Renal pelvis (tissue), 1 donor: ENCODE measurements at regions not wholly inside any gene's neighbourhood (a gene's known extent, or its start where the extent isn't known, plus 50 kb on each side); places are given as distances from the start of the nearest gene placed in this dataset.

Experiments
- DNase-seq: peaks from one replicate; pipeline ENCODE4 v3.0.0-alpha.2; 2013

DNA sequence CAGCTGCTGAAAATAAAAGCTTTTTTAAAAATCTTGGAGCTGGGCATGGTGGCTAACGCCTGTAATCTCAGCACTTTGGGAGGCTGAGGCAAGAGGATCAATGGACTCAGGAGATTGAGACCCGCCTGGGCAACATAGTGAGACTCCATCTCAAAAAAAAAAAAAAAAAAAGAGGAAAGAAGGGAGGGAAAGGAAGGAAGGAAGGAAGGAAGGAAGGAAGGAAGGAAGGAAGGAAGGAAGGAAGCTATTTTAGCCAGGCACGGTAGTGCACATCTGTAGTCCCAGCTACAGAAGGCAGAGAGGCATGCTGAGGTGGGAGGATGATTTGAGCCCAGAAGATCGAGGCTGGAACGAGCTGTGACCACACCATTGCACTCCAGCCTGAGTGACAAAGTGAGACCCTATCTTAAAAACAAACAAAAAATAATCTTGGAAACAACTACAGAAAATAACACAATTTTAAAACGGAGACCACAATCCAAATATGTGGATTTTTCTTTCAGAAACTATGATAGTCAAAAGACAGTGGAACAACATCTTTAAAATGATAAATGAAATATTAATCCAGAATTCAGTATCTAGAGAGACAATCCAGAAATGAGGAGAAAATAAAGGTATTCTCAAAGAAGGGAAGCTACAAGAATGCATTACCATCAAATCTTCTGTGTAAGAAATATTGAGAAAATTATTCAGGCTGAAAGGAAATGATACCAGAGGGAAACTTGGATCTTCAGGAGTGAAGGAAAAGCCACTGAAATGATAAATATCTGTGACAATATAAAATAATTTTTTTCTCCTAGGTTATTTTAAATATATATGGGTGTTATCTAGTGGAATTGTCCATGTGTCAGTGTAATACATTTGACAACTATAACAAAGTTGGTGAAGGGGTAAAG is 182.0 kb downstream of the GPX5 start:
- no peak for DNase-seq

DNA sequence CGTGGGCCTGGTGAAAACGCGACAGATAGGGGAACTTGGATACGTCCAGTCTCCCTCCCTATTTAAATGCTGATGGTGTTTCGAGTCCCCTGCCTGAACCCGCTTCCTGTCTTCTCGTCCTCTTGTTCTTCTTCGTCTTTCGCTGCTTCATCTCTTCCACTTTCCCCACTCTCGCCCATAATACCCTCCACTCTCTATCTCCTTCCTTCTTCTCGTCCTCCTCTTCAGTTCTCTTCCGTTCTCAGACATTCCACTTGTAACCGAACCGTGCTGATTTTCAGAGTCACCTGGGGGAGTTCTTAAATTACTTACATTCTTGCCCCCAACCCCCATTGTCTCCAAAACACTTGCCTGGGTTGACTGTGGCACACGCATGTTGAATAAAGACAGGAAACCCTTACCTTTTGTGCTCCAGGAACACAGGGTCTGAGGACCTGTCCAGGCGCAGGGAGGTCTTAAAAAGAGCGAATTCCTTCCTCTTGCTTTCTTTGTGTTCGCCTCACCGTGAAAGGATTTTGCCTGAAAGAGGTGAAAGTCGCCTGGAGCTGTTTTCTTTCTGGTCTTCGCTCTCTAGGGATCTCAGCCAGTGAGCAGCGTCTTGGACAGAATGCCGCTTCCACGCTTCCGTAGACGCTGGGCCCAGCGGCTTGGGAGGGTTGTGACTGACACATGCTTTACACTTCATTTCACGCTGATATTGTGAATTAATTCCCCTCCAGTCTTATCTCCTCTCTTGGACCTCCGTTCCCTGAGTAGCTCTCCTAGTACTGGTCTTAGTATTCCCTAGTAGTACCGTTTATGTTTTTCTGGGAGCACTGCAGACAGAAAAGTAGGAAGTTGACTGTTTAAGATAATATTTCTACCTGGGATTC is 184.0 kb downstream of the GPX5 start:
- DNase-seq: no peak

DNA sequence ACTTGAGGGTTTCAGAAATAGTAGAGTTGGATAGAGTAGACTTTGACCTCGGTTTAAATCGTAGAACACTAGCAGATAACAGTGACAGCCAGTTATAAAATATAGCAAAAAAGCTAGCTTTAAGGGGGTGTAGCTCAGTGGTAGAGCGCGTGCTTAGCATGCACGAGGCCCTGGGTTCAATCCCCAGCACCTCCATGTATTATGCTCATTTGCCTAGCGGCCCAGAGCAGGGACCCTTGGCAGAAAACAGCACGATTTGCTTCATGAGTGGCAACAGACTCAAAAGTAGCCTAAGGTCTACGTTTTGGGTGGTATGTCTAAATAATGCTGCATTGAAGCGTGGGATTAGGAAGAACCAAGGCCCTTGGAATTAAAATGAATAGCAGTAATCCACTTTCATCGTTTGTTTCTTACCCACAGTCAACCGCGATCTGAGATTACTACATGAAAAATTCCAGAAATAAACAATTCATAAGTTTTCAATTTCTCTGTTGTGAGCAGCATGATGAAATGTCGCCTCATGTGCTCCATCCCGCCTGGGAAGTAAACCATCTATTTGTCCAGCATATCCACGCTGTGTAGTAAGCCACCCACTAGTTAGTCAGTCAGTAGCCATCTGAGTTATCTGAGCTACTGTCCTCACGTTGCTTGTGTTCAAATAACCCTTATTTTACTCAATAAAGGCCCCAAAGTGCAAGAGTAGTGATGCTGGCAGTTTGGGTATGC is 184.9 kb downstream of the GPX5 start:
- no peak for DNase-seq

DNA sequence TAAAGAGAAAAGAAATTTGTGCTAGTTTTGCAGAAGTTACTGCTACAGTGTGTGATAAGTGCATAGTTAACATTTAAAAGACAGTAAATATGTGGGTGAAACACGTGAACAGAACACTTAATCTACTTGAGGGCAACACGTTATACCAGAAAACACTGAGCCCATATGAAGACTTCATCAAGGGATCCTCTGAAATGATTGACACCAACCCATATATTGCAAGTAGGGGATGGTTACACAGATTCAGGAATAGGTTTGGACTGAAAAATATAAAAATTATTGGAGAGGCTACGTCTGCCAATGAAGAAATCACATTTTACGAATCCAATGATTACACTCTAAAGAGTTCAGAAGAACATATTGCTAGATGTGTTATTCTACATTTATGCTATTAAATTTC is 185.6 kb downstream of the GPX5 start:
- no peak for DNase-seq

DNA sequence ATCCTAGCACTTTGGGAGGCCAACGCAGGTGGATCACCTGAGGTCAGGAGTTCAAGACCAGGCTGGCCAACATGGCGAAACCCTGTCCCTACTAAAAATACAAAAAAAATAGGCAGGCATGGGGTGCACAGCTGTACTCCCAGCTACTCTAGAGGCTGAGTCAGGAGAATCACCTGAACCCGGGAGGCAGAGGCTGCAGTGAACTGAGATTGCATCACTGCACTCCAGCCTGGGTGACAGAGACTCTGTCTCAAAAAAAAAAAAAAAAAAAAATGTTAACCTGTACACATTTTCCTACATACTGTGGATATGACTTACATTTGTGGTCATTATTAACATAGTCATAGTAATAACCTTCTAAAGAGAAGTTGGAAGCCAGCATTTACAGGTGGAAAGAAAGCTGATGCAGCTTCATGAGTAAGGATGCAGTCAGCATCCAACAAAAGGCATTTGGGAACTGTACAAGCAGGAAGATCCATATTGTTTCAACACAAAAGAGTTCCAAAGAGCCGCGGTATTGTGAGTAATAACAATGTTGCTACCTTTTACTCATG is 186.2 kb downstream of the GPX5 start:
- no peak for DNase-seq

DNA sequence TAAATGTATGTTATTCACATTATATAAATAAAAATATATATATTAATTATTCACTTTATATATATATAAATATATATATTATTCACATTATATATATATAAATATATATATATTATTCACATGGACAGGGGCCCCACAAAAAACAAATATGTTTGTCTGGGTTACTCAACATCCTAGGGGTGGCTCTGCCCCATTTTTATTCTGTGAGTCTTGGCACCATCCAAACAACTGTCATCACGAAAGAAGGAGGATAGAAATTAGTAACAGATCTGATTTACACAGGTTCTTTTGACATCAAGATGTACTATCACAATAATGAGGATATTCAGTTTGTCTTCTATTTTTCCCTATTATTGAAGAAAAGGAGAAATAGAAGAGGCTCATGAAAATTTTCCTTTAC is 187.3 kb downstream of the GPX5 start:
- DNase-seq: no peak

DNA sequence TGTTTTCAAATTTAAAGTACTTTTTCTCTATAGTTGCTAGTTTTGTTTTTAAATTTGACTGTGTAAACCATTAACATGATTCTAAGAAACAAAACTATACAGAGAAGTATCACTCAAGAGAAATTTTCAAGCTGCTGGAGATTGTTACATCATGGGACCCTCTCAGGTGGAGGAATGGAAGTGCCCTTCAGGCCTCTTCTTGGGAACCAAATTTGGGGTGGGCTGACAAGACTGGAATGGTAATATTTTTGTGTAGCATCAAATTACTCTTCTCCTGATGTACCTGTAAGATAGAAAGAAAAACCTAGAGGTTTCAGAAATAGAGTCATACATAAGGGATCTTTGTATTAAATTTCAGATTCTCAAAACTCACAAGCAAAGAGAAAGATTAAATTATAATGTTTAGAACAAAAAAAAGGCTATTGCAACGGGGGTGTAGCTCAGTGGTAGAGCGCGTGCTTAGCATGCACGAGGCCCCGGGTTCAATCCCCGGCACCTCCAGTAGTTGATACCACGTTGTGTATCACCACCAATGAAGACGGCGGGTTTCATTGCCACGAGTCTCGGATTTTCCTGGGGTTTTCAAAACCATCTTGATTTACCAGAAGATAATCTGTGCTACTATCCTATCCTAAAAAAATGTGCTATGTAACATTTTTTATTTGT is 193.7 kb downstream of the GPX5 start:
- no peak for DNase-seq

DNA sequence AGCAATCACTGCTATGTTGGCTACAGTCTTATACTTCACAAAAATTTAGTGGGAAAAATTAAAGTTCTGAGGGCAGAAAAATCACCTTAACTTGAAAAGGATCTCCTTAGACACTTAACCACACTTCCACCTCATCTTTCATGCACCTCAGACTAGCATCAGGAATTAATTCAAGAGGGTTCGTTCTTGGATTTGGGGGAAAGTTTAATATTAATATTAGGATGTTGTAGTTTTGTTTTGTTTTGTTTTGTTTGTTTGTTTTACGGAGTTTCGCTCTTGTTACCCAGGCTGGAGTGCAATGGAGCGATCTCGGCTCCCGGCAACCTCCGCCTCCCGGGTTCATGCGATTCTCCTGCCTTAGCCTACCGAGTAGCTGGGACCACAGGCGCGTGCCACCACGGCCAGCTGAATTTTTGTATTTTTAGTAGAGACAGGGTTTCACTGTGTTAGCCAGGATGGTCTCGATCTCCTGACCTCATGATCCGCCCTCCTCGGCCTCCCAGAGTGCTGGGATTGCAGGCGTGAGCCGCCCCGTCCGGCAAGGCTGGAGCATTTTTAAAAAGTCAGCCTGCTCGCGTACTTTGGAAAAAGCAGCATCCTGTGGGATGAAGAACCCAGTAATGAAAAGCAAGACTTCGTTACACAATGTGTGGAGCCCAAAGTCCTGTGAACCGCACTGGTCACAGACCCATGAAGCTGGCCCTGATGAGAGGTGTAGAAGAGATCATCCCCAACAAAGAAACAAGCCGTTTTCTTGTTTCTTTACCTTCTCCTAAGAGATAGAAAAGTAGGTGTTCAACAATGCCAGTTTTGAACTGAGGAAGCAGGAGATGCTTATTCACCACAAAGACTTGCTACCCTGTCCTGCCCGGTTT is 194.9 kb downstream of the GPX5 start:
- DNase-seq: no peak

DNA sequence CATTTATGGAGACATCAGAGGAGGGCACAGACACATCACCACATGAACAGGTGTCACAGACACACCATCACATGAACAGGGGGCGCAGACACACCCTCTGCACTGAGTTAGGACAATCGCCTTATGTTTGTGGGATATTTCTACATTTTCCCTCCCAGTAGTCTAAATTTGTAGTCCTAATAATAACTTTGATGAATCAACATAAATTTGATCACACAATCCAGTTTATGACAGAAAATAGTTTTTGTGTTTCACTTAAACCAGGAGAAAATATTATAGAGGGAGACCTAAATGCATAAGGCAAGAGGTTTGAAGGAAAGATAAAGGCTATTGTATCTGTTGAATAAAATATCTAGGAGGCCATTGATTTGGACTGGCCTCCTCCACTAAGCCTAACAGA is 195.7 kb downstream of the GPX5 start:
- no peak for DNase-seq

DNA sequence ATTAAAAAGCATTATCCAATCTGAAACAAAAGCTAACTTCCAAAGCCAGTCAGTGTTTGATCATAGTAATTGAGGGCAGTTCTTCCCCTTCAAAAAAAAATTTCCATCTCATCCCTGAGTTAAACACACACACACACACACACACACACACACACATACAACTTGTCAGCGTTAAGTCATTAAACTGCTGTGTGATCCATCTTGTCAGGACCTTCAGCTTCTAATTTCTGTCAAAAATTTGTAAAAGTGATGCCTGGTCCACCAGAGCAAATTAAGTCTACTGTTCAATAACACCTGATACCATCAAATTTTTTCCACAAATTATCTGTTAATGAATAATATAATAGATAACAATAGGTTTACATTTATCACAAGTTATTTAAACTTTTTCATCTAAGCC is 198.7 kb downstream of the GPX5 start:
- DNase-seq: no peak

DNA sequence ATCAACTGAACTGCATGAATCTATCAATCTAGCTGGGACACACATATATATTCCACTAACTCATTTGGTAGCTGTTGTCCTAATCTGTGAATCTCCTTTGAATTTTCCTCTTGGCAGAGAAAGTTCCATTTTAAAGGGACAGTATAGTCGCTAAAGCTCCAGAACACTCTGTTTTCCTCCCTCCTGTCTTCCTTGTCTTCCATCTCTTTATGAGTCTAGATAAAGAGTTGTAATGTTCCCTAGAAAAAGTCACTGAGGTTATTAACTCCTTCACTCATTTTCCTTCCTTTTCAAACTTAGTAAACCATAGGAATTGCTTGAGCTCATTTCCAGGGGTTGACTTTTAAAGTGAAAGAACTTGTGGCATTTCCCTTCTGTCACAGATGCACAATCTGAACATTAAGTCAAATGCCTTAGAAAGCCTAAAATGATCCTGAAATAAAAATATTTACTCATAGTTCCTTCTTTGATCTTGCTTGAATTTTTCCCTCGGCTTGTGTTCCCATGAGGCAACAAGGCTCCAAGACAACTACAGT is 198.4 kb downstream of the TRIM27 start:
- DNase-seq: no peak

DNA sequence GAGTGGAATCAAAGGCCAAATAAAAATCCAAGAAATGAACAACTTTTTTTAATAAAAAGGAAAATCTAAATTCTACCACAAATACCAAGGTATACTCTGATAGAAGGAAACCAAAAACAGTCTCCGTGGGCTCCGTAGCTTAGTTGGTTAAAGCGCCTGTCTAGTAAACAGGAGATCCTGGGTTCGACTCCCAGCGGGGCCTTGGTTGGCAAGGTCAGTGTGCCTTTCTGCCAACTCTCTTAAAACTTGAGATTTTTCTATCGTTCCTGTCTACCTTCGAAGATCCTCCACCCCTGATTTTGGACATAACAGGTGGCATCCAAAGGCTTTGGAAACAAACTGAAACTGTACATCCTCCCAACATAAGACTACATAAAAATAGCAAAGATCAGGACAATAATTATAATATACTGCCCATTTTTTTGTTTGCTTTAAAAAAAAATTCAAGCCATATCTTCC is 197.9 kb downstream of the TRIM27 start:
- no peak for DNase-seq

DNA sequence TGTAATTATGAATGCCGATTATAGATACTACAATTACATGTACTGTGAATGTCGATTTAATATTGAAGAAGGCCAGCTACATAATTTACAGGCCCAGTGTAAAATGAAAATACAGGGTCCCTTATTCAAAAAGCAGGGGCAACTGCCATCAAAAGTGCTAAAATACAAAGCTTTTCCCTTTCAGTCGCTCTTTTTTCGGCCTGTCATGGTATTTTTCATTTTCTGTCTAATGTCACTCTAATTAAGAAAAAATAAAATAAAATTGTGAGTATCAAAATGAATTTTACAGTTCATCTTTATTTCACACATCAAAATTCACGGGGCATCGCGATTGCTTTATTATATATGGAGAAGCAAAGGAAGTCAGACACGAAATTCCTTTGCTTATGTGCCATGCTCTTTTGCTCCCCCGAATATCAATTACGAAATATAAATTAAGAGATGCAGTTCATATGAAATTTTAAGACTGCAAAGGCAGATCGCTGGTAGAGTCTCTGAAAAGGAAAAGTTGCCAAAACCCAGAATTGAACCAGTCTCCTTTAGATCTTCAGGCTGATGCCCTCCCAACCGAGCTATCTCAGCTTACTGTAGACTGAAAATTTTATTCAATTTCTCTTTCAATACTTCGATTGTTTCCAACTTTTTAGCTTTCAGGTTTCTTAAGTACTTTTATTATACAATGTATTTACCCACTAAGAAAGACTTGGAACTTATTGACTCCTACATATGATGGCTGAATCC is 197.0 kb downstream of the TRIM27 start:
- DNase-seq: no peak

DNA sequence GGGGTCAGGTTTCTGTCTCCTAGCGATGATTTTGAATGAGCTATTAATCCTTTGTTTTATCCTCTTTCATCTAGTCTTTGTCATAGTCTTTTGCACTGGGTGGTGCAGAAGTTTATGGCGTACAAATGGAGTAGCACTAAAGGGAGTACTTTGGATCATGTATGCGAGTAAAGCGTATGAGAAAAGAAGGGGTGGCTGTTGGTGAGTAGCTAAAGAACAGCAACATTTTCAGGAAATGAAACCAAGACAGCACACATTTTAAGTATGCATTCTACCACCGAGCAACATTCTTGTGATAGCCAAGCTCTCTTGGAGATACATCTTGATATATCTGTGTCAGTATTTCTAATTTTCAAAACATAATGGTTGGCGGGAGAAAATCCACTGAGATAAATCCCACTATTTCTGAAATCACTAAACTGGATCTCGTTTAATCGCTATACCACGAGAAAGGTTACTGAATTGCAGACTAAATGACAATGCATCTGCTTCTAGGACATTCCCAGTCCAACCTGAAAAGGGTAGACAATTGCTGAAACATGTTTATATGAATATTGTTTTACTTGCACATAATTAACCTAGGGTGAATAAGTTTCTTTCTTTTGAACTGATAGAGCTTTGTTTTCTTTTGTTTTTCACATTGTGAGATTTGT is 196.1 kb downstream of the TRIM27 start:
- no peak for DNase-seq

DNA sequence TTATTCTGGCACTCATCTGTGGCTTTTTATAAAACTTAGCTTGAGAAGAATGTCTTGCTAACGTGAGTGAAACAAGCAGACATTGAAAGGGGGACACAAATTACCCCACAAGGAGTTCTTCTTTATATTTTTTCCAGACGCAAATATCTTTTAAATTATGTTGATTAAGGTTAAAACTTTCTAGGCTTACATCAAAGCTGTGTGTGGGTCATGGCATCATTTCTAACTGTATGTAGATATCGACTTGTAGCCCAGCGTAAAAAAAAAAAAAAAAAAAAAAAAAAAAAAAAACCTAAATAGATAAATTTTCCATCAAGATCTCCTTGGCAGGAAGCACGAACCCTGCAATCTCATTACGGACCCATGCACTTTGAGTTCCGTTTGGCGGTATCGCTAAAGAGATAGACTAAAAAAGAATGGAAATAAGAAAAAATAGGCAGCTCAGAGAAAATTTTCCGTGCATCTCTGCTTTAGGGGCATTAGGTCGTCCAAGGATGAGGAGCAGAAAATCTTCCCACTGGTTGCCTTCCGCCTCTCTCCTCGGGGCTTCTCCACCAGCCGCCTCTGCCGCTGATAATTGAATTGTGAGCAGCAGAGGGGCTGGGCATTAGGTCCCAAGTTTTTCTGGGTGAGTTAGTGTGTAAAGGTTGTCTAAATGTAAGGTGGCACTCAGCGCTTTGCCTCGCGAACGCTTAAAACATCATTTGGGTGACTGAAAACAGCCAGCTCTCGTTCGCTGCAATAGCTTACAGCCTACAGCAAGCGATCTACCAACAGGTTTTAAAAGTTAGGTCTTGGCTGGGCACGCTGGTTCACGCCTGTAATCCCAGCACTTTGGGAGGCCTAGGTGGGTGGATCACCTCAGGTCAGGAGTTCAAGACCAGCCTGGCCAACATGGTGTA is 194.0 kb downstream of the TRIM27 start:
- DNase-seq: no peak

DNA sequence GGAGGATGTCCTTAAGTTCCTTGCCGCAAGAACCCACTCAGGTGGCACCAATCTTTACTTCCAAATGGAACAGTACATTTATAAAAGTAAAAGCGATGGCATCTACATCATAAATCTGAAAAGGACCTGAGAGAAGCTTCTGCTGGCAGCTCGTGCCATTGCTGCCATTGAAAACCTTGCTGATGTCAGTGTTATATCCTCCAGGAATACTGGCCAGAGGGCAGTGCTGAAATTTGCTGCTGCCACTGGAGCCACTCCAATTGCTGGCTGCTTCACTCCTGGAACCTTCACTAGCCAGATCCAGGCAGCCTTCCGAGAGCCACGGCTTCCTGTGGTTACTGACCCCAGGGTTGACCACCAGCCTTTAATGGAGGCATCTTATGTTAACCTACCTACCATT is 191.7 kb downstream of the TRIM27 start:
- DNase-seq: no peak

DNA sequence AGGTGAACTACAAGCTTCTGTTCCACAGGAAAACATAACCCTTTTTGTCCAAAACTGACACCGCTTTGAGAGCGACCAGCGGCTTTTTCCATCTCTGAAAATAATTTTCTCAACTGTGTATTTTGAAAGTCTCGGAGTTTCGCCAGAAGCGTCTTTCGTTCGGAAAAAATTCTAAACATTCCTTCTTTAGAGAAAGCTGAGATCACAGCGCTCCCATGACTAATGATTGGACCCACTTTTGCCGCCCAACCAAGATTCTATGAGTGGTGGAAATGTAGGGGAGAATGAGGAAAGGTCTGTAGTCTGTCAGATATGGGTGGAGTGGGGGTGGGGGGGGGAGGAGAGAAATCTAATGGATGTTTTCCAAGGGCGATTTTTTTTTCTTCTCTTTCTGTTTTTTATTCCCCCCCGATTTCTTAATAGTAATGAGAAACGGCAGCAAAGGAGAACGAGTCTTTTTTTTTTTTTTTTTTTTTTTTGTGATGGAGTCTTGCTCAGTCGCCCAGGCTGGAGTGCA is 189.3 kb downstream of the TRIM27 start:
- no peak for DNase-seq
